GM19455 (cell line): ENCODE measurements at regions not wholly inside any gene's neighbourhood (a gene's known extent, or its start where the extent isn't known, plus 50 kb on each side); places are given as distances from the start of the nearest gene placed in this dataset.

Source experiments
- ATAC-seq: cut with Tn5 transposase; IDR thresholded peaks from one replicate; pipeline ENCODE4 v1.9.1; 2021; ENCODE audit not compliant: unreplicated experiment

GRCh38 chr4:126701756-126702155, 931.0 kb upstream of the INTU start:
- no peak for ATAC-seq

- ATAC-seq: no peak
Measured at GRCh38 chr4:126702747-126703146, 930.0 kb upstream of the INTU start.

DNA sequence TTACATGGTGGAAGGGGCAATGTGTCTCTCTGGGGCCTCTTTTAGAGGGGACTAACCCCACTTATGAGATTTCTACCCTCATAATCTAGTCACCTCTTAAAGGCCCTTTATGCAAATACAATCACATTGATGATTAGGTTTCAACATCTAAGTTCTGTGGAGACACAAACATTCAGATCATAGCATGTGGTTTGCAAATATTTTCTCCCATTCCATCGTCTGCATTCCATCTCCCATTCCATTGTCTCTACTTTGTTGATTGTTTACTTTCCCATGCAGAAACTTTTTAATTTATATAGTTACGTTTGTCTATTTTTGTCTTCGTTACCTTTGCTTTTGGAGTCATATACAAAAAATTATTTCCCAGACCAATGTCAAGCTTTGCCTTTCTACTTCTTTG, 927.5 kb upstream of the INTU start:
- no peak for ATAC-seq

GRCh38 chr4:126708716-126709115, 924.0 kb upstream of the INTU start:
- ATAC-seq: no peak

DNA sequence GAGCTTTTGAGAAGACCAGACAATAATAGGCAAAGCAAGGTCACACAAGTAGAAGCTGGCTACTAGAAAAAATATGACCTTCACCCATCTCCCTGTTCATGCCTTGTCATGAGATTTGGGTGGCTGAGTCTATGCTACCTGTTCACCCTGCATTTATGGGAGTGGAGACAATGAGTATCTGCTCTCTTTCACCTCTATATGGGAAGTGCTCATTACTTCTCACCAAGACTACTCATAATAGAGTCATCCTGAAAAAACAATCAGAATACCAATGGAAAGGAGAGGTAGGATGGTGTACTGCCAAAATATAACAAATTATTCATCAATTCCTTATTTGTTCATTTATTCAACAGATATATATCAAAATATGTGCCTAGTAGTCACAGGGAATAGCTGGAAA, 921.8 kb upstream of the INTU start:
- ATAC-seq: no peak

GRCh38 chr4:126715067-126715466, 917.7 kb upstream of the INTU start:
- ATAC-seq: no peak

- no peak for ATAC-seq
Measured at GRCh38 chr4:126715681-126716080, 917.1 kb upstream of the INTU start.

DNA sequence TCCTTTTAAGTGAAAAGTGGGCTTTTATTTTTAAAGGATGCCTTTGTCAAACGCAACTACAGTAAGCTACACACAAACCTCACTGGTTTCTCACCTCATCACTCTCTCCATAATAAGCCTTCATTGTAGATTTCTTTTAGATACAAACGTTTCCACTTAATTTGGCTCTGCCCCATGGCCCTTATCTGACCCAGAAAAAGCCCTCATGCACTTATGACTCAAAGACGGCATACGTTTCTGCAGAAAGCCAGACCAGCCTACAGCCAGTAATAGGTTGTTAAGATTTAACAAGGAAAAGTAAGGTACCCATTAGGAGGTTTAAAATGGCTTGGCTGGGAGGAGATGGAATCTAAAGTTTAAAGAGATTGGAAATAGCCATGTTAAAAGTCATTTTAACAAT, 914.6 kb upstream of the INTU start:
- no peak for ATAC-seq

GRCh38 chr4:126719852-126720251, 912.9 kb upstream of the INTU start:
- ATAC-seq: no peak

- ATAC-seq: no peak
Measured at GRCh38 chr4:126725906-126726305, 906.9 kb upstream of the INTU start.

- ATAC-seq: no peak
Measured at GRCh38 chr4:126727461-126727860, 905.3 kb upstream of the INTU start.

DNA sequence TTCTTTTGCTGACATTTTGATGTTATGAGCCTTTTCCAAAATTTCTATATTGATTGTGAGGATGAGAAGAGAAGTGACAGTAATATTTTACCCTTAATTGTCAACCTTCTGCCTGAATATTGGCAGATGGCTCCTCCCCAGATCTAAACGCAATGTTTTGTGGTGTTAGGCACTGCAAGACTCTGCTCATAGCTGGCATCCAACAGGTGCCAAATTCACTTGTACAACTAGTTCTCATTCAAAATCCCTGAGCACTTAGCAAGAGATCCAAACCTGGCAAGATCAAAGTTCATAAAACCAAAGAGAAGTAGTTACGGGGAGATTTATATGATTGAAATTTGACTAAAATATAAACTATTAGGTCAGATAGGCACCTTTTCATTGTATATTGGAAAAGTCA, 901.7 kb upstream of the INTU start:
- no peak for ATAC-seq

DNA sequence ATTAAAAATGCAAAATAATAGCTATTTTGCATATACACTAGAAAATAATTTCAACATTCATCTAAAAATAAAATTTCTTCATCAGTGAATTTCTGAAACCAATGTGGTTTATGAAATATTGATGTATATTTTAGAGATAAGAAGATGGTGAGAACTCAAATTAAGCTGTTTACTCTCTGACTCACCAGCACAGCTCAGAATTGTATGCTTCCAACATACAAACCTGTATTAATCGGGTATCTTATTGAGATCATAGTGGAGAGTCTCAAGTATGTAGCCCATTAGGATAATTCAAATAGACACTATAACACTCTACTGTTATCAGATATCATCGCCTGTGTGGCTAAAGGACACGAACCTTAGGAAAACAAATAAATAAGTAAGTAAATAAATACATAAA, 899.5 kb upstream of the INTU start:
- ATAC-seq: no peak

DNA sequence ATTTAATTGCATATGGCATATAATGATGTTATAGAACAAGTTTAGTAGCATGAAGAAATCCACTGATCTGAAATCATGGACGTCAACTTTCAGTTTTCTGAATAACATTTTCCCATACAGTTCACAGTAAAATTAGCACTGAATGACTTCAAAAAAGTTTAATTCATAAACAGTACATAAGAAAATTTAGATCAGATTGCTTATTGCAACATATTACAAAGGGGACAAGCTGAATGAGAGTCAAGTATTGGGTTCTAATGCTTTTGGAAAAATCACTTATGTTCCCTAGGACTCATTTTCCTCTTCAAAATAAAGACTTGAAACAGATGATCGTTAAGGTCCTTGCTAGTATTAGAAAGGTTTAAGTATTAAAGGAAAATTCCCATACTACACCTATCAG, 898.3 kb upstream of the INTU start:
- ATAC-seq: no peak

DNA sequence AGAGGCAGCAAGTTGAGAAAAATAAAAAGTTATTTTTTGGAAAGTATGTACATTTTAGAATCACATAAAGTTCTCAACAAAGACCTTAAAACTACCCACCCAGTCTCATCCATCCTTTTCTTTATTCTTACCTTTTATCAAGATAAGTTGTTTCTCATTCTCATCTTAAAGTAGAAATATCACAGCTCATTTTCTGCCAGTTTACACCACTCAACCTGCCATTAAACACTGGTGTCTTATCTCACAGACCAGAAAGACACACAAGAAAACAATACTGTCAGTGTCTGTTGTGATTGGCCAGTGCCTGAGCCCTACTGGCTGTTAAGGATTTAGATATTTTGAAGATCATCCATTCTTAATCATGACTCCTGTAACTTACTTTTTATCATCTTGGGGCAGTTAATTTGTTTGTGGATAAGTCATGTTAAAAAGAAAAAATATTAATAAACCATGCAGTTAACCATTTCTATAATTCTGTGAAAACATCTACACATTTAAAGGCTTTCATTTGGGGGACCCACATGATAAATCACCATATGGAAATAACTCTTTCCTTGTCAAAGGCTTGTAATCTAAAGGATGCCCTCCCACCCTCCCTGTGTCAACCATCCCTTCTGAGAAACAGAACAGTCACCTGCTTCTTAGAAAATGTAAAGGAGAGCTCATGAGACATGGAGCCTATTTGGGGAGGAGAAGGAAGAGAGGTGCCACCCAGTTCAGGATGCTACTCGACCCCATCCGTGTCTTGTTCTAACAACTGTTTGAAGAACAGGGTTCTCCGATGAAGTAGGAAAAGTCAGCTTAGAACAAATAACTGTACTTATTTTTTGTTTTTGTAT, 897.2 kb upstream of the INTU start:
- ATAC-seq: no peak

GRCh38 chr4:126736133-126736518, 896.6 kb upstream of the INTU start:
- no peak for ATAC-seq

DNA sequence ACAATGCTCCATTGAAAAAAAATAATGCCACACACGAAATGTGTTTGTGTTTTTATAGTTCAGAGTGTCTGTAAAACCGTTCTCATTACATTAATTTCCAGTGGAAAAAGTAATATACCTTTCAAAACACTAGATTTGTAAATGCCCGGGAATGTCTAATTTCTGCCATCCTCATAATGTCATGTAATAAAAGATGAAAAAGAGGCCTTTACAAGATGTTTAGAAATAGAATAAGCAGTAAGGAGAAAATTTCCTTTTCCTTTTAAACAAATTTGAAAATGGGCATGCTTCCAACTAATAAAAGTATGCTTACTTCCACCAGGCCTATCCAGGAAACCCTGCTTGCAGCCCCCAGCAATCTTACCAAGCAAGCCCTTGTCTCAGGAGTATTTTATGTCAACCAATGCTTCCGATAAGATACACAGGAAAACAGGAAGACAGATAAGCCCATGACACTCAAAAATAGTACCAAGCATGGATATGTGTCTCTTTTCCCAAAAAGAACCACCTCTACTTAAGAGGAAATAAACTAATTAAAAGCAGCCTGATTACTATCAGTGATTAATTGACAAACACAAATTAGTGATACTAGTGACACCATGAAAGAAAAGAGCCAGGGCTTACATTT, 894.7 kb upstream of the INTU start:
- no peak for ATAC-seq

DNA sequence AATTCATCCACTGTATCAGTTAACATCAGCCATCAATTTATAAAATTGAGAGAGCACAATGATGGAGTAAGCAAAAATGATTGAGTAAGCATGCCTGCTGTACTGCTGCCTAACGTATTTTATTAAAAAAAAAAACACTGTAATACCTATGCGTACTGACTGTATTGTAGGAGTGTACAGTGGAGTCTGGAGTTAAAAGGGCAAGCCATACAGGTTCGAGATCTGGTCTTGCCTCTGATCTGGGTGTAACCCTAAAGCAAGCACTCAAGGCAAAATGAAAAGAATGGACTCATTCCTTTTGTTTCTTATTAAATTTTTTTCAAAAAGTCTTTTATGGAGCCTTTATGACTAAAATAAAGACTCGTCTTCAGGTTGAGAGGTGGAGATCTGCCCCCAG, 894.2 kb upstream of the INTU start:
- ATAC-seq: no peak

DNA sequence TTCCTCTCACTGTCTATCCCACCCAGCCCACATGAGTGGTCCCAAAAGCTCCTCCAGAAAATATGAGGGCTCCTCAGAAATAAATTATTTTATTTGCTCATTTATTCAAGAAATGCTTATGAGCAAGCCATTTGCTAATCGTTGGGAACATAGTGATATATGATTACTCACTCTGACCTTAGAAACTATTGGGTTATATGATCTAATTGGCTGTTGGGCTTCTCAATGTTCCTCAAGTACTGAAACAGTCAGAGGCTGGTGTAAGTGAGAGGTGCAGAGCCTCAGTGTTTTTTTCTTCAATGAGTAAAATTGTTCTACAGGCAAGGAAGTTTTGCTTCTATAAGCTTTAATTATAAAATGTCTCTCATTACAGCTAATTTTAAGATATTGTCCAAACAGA, 893.8 kb upstream of the INTU start:
- ATAC-seq: no peak

DNA sequence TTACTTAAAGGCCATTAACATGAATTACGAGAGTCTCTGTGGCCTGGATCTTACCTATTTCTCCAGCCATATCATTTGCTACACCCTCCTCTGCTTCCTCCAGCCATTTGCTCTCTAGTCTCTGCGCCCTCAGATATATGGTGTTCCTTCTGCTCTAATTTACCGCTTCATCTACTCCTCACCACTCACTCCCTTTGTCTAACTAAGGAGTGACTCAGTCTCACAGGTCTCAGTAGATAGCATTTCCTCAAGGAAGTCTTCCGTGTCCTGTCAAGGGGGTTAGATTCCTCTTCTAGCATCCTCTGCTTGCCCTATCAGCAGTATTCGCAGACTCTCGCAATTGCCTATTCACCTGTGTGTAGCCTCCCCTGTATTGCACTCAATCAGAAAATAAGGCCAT, 892.1 kb upstream of the INTU start:
- ATAC-seq: no peak

DNA sequence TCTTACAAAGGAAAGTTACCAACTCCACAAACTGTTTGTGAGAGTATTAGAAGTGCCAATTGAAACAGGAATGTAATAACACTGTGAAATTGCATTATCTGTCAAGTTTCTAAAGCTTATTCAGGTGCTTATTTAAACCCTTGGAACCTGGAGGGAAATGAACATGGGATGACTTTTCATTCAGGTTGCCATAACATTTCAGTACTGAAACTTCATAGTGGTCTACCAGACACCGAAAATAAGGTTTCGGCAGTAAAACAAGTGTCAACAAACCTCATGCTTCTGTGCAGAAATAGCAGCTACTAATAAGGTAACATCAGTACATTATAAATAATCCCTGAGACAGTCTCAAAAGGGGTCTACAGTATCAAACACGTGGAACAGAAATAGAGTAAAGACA, 890.7 kb upstream of the INTU start:
- ATAC-seq: no peak

- ATAC-seq: no peak
Measured at GRCh38 chr4:126742885-126743284, 889.9 kb upstream of the INTU start.

DNA sequence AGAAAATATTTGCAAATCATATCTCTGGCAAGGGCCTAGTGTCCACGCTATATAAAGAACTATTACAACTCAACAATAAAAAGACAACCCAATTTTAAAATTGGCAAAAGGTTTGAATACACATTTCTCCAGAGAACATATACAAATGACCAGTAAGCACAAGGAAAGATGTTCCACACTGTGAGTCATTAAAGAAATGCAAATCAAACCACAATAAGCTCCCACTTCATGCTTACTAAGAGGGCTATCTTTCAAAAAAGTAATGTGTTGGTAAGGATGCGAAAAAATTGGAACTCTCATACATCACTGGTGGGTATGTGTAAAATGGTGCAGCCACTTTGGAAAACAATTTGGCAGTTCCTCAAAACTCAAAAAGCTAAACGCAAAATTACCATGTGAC, 884.0 kb upstream of the INTU start:
- no peak for ATAC-seq
